ENCODE measurements at regions not wholly inside any gene's neighbourhood (a gene's known extent, or its start where the extent isn't known, plus 50 kb on each side); places are given as distances from the start of the nearest gene placed in this dataset.

- TF ChIP-seq MAFK (IDR thresholded peaks at IDR 0.05; ENCODE audit: low read depth, low read length), result no peak
- no peak for TF ChIP-seq EP300 (IDR thresholded peaks at IDR 0.05; ENCODE audit: borderline replicate concordance in 1 of 2, low read depth in 2 of 2, low read length in 2 of 2)
- TF ChIP-seq, protein P1, sequence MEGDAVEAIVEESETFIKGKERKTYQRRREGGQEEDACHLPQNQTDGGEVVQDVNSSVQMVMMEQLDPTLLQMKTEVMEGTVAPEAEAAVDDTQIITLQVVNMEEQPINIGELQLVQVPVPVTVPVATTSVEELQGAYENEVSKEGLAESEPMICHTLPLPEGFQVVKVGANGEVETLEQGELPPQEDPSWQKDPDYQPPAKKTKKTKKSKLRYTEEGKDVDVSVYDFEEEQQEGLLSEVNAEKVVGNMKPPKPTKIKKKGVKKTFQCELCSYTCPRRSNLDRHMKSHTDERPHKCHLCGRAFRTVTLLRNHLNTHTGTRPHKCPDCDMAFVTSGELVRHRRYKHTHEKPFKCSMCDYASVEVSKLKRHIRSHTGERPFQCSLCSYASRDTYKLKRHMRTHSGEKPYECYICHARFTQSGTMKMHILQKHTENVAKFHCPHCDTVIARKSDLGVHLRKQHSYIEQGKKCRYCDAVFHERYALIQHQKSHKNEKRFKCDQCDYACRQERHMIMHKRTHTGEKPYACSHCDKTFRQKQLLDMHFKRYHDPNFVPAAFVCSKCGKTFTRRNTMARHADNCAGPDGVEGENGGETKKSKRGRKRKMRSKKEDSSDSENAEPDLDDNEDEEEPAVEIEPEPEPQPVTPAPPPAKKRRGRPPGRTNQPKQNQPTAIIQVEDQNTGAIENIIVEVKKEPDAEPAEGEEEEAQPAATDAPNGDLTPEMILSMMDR (IDR thresholded peaks at IDR 0.05; ENCODE audit: control extremely low read depth in 1 of 3, insufficient read depth in 1 of 3, low read depth in 1 of 3, low read length in 3 of 3), result no peak
- no peak for TF ChIP-seq RBBP5 (IDR thresholded peaks at IDR 0.05; ENCODE audit: borderline replicate concordance, low read depth, low read length)
- no peak for TF ChIP-seq POLR2A (IDR thresholded peaks at IDR 0.05; ENCODE audit: control extremely low read depth in 1 of 2, low read depth in 2 of 2, low read length in 2 of 2)
- TF ChIP-seq GTF2F1 (IDR thresholded peaks at IDR 0.05; ENCODE audit: borderline replicate concordance, low read depth, low read length), result no peak
Observed at GRCh38 chr5:97657239-97657638, 474.2 kb upstream of the RIOK2 start.

Measured in H1 (cell line).